ENCODE measurements at regions not wholly inside any gene's neighbourhood (a gene's known extent, or its start where the extent isn't known, plus 50 kb on each side); places are given as distances from the start of the nearest gene placed in this dataset.

DNA sequence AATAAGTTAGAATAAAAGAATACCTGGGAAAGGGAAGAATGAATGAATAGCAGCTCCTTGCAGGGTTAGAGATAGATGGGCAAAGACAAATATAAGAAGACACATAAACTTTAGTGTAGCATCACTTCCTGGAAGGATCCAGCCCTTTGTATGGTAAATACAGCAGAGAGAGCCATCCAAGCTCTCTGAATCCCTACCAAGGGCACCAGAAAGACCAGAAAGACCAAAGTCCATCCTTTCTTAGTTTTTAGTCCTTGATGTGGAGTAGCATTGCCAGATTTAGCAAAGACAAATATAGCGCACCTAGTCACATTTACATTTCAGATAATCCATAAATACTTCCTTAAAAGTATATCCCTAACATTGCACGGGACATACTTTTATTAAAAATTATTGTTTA lies 56.1 kb upstream of the C9orf72 start (continued):
- TF ChIP-seq, protein P1, sequence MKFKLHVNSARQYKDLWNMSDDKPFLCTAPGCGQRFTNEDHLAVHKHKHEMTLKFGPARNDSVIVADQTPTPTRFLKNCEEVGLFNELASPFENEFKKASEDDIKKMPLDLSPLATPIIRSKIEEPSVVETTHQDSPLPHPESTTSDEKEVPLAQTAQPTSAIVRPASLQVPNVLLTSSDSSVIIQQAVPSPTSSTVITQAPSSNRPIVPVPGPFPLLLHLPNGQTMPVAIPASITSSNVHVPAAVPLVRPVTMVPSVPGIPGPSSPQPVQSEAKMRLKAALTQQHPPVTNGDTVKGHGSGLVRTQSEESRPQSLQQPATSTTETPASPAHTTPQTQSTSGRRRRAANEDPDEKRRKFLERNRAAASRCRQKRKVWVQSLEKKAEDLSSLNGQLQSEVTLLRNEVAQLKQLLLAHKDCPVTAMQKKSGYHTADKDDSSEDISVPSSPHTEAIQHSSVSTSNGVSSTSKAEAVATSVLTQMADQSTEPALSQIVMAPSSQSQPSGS (IDR thresholded peaks at IDR 0.05; ENCODE audit: low read length): no peak
- TF ChIP-seq SIX5 (IDR thresholded peaks at IDR 0.05; ENCODE audit: low read depth, low read length): no peak
